Loucy (cell line): ENCODE measurements at regions not wholly inside any gene's neighbourhood (a gene's known extent, or its start where the extent isn't known, plus 50 kb on each side); places are given as distances from the start of the nearest gene placed in this dataset.

ENCODE experiments used
- EZH2phosphoT487 ChIP-seq: fragments of 200-600 bp; IDR thresholded peaks from 2 replicates; pipeline ENCODE4 v1.6.1; 2018; ENCODE audit warnings: antibody characterized with exemption, mild to moderate bottlenecking, moderate library complexity, borderline replicate concordance
- TF ChIP-seq, protein P1 (sequence below): fragments of 200-600 bp; sonication (generic); conservative IDR thresholded peaks from 2 replicates; pipeline ENCODE4 v1.5.1; 2014; ENCODE audit warnings: mild to moderate bottlenecking, antibody characterized with exemption, low read length

GRCh38 chr15:62541250-62541649 is 376.2 kb upstream of the C2CD4B start:
- TF ChIP-seq, protein P1, sequence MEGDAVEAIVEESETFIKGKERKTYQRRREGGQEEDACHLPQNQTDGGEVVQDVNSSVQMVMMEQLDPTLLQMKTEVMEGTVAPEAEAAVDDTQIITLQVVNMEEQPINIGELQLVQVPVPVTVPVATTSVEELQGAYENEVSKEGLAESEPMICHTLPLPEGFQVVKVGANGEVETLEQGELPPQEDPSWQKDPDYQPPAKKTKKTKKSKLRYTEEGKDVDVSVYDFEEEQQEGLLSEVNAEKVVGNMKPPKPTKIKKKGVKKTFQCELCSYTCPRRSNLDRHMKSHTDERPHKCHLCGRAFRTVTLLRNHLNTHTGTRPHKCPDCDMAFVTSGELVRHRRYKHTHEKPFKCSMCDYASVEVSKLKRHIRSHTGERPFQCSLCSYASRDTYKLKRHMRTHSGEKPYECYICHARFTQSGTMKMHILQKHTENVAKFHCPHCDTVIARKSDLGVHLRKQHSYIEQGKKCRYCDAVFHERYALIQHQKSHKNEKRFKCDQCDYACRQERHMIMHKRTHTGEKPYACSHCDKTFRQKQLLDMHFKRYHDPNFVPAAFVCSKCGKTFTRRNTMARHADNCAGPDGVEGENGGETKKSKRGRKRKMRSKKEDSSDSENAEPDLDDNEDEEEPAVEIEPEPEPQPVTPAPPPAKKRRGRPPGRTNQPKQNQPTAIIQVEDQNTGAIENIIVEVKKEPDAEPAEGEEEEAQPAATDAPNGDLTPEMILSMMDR: no peak
- no peak for TF ChIP-seq EZH2phosphoT487
